HG03039 (cell line): ENCODE measurements at regions not wholly inside any gene's neighbourhood (a gene's known extent, or its start where the extent isn't known, plus 50 kb on each side); places are given as distances from the start of the nearest gene placed in this dataset.

Source experiments
- ATAC-seq: cut with Tn5 transposase; IDR thresholded peaks from one replicate; pipeline ENCODE4 v1.9.1; 2021; ENCODE audit warnings: mild to moderate bottlenecking, moderate library complexity; ENCODE audit not compliant: unreplicated experiment

DNA sequence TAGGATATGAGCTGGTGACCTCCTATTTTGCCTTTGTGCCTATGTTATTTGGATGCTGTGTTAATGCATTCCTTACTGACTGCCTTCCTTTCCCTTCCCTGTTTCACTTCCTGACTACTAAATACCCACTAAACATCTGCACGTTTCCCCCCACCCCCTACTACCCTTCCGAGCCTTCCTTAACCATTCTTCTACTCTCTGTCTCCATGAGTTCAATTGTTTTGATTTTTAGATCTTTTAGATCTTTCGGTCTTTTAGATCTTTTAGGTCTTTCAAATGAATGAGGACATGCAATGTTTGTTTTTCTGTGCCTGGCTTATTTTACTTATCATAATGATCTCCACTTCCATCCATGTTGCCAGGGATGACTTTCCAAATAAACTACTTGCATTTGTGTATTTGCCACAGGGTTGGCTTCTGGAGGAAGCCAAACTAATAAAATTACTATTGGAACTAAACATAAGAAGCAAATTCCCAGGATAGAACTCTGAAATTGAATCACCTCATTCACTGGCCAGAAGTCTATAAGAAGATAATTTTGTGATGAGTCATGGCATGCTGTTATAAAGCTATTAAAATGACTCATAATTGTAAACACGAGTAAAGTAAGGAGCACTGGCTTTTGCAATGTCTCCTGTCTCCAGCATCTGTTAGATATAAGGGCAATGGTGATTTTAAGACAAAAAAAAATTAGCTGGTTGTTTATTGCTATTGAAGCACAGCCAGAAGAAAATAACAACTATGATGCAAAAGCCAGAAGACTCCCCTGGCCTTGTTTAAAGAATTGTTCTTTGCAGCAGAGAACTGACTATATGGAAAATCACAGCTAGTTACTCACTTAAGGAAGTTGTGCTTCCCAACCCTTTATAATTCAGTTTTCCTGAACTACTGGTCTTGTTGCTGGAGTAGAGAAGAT, 586.3 kb downstream of the LRFN5 start:
- ATAC-seq = no peak

DNA sequence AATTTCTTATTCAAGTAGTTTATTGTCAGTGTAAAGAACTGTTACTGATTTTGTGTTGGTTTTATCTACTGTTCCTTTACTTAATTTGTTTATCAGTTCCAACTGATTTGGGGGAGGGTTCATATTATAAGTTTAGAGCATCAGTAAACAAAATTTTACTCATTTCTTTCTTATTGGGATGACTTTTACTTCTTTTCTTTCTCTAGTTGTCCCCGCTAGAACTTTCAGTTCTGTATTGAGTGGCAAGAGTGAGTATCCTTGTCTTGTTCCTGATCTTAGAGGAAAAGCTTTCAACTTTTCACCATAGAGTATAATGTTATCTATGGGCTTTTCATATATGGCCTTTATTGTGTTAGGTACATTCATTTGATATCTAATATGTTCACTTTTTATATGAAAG, 584.1 kb downstream of the LRFN5 start:
- ATAC-seq = no peak

DNA sequence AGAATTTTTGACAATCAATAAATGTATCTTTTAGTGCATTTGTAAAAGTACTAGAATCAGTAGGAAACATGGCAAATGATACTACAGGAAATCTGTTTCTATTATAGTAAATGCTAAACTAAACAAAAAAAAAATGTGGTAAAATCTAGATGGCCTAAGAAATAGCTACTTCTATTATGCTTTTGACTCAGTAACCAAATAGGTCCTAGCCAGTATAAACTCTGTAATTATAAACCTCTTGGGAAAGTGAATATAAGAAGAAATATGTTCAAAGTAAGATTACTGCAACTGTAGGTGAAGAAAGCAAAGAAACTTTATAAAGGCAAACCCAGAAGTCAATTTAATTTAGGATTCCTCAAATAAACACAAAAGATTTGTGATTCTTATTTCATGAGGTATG, 581.2 kb downstream of the LRFN5 start:
- ATAC-seq = no peak

DNA sequence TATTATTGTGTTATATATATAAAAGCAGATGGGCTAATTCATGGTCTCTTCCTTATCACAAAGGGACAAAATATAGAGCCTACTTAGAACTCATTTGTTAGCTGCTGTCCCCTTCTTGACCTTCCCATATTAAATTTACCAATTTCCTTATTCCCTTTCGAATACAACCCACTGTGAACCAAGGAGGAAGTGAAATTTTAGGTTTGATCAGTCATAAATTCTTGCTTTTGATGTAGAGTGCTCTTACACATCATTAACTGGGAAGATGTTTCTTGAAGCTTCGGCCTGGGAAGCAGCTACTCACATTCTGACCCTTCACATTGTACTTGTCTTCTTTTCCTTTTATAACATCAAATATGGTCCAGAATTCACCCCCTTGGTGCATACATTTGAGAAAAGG, 579.0 kb downstream of the LRFN5 start:
- no peak for ATAC-seq

DNA sequence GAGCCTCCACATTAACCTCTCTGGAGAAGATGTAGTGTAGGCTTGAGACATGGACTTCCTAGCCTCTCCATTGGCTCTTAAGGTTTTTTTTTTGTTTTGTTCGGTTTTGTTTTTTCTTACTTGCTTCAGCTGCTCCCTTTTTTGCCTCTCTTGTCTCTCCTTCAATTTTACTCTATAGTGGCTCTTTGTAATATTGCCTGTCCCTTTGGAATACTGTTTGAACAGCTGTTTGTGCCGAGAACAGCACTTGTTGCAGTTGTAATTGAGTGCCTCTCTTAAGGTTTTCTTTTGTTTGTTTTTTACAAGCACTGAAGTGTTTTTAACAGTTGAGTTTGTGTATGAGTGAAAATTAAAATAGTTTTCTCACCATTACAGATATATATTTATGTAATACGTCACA, 567.7 kb downstream of the LRFN5 start:
- no peak for ATAC-seq

DNA sequence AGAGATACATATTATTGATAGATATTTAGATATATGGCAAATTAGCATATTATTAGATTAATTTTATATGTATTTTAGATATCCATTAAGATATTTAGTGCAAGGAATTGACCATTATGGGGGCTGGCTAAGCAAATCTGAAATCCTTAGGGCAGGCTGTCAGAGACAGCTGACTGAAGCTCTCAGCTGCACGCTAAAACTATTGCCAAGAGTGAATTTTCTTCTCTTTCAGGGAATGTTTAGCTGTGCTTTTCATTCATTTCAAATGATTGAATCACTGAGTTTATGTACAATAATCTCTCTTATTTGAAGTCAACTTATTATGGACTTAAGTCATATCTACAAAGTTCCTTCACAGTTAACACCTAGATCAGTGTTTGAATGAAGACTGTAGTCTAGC, 566.5 kb downstream of the LRFN5 start:
- ATAC-seq = no peak

DNA sequence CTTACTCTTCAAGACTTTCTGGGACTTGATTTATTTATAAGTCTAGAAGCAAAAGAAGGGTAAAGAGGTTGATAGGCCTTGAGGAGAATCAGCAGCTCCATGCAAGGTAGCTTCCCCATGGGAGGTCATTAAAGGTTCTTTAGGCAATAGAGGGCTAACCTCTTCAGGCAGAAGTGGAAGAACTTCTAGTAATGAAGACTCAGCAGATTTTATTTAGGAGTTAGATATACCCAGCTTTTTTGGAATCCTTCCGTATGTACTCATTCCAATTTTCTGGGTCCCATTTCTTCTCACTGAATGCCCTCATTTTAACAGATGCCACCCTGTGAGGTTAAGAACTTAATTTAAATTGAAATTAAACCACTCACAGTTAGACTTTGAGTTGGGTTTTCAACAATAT, 565.6 kb downstream of the LRFN5 start:
- no peak for ATAC-seq

DNA sequence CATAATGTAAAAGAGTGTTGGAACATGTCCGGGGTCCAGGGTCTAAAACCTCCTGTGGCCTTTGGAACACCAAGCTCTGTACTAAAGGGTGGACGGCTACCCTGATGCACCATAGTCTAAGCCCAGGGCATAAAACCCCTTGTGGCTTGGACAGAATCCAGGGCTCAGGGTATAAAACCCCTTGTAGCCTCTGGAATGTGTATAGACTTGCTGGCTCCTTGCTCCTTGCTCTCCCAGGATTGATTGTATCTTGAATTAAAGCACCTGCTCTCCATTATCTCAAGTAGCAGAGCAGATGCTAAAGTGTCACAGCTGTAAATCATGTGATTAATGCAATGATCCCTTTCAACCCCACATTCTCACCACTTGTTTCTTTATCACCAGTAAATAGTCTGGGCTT, 556.5 kb downstream of the LRFN5 start:
- ATAC-seq = no peak

DNA sequence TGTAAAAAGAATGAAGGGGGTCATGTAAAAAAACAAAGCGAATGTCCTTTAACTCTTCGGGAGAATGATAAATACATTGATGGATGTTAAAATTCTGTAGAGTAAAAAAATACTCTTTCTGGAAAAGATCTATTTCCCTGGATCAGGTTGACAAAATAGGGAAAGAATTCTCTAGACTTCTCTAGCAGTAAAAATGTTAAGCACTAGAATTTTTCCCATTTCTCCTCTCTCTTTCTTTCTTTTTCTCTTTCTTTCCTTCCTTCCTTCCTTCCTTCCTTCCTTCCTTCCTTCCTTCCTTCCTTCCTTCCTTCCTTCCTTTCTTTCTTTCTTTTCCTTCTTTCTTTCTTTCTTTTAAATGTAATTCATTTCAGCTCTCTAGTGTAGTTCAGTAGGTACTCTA, 552.5 kb downstream of the LRFN5 start:
- ATAC-seq = no peak

DNA sequence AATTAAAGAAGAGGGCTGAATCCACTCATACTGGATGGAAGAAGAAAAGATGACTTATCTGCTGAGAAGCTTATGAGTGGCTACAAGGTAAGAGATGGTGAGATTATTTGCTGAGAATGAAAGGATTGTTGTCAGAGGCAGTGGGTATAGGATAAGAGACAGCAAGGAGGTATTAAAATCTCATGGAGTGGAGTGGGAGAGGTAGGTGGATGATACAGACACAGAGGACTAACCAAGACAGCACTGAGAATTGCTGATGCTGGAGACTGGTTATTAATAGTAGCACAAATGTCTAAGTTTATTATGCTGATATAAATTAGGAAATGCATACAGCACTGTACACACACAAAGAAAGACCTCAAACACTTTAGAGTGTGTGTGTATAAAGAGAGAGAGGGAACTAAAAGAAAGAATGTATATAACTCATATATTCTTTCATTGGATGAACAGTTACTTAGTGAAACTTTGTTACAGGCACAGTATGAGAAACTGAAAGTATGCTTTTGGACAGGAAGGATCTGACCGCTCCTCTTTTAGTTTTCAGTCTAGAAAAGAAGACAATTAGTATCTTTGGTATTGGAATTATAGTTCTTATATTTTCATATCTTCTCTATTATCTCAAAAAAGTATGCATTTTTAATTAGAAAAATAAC, 543.1 kb downstream of the LRFN5 start:
- ATAC-seq = no peak

DNA sequence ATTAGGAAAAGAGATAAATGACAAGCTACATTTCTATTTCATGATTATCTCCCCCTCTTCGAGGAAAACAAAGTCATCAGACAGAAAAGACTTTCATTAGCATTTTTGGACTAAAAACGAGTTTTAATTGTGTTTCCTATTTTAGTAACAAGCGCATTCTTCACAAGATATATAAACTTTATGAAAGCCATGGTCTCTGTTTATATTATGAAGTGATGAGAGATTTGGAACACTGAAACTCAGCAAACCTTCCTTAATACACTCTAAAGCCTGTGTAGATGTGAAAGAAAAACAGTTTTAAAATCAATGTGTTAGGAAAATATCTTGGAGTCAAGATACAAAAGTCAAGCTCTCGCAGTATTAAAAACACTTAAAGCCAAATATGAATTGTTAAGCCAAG, 539.1 kb downstream of the LRFN5 start:
- ATAC-seq = no peak

DNA sequence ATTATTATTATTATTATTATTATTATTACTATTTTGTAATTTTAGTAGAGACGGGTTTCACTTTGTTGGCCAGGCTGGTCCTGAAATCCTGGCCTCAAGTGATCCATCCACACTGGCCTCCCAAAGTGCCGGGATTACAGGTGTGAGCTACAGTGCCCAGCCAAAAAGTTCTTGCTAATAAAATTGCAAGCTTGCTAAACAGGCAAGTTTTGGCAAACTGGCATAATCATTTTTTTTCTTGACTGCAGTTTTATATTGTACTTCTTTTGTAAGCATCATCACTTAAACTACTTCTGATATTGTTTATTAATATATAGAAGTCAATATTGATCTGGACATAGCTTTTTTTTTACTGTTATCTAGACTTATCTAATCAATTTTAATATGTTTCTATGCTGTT, 536.4 kb downstream of the LRFN5 start:
- ATAC-seq = no peak

DNA sequence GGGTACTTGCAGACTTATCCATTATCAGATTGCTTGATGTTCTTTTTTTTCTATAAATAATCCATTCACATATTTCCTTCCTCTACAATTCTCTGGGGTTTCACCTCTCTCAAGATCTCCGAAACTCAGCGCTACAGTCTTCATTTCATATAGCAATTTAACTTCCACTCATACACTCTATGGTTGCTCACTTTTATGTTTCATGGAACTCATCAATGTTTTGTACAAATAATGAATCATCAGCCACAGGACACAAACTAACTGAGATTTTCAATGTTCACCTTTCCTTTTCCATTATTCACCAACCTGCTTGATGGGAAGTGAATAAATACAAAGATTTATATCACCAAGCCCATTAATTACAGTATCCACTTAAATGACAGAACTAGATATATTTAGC, 534.7 kb downstream of the LRFN5 start:
- no peak for ATAC-seq

DNA sequence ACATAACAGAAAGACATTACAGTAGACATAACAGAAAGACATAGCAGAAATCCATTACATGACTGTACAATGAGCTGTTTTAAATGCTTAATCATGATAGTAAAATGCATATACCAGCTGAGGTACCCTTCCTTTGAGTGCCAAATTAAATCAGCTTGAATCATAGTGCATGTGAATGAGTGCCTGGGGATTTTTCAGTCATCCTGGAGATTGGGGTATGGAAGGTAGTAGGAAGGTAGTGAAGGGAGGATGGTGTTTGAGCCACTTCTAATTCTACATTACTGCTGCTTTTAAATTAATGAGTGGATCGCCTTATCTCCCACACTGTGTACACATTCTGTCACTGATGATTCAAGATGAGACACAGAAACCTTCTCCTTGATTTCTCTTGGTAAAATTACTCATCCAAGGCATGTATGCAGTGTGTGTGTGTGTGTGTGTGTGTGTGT, 534.2 kb downstream of the LRFN5 start:
- no peak for ATAC-seq

DNA sequence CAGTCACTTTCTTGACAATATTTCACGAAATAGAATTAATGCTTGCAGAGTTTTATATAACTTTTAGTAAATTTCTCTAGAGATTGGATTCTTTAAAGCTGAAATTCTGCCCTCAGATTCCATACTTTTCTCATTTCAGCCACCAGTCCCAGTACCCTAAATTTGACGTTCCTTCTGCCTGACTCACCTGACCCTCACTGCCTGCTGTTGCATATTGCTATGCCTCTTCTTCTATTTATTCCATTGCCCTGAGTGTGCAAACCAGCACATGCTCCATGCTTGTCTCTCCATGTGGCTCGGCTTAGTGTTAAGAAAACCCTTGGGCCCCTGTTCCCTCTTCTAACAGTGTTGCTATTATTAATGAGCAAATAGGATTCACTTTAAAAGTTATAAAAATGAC, 533.3 kb downstream of the LRFN5 start:
- ATAC-seq = no peak

DNA sequence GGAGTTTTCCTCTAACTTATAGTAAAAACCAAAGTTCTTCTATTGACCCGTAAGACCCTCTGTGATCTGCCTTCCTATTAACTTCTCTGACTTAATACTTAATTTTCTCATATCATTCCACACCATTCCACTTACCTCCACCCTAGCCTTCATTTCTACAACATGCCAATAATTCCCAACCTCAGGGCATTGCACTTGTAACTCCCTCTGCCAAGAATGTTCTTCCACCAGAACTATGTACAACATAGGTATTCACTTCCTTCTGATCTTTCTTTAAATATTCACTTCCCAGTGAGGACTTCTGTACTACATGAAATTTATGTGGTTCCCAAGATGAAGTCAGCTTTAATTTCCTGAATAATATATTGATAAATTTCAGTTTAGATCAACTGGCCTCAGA, 531.7 kb downstream of the LRFN5 start:
- no peak for ATAC-seq

DNA sequence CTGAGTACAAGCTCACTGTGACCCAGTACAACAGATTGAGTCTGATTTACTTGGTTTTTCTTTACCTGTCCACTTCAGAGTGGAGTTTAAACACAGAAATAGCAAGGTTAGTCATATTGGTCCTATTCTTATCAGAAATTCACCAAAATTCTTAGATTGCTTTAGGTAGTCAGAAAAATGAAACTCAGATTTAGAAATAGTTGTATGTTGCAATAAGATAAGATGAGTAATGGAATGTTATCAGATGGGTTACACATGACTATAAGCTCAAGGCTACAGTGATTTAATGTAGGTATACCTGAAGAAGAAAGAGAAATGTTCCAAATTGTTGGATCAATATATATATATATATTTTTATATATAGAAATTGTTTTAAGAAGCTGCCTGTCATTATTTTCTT, 524.1 kb downstream of the LRFN5 start:
- ATAC-seq = no peak

DNA sequence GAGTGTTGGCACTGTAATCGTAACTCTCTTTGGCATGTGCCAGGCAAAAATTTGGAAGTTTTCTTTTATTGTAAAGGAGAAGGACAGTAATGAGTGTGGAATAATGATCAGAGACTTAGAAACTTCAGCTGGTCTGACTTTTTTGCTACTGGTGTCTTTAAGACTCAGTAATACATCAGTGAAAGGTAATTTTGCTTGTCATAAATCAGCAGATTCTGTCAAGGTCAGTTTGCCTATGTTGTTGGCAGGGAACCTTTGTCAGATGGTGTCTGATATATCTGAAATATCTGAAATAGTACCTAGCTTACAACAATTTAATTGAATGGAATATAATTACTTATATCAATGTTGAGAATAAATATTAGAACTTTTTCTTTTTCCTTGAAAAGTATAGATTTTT, 516.9 kb downstream of the LRFN5 start:
- ATAC-seq = no peak

DNA sequence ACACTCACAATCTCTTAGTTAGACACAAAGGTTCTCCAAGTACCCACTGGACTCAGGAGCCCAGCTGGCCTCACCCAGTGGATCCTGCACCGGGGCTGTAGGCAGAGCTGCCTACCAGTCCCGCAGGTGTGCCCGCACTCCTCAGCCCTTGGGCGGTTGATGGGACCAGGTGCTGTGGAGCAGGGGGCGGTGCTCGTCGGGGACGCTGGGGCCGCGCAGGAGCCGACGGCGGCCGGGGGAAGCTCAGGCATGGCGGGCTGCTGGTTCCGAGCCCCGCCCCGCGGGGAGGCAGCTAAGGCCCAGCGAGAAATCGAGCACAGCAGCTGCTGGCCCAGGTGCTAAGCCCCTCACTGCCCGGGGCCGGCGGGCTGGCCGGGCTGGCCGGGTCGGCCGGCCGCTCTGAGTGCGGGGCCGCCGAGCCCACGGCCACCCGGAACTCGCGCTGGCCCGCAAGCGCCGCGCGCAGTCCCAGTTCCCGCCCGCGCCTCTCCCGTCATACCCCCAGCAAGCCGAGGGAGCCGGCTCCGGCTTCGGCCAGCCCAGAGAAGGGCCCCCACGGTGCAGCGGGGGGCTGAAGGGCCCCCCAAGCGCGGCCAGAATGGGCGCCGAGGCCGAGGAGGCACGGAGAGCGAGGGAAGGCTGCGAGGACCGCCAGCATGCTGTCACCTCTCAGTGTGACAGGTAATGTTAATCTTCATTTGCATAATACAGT, 506.8 kb downstream of the LRFN5 start:
- ATAC-seq = no peak

DNA sequence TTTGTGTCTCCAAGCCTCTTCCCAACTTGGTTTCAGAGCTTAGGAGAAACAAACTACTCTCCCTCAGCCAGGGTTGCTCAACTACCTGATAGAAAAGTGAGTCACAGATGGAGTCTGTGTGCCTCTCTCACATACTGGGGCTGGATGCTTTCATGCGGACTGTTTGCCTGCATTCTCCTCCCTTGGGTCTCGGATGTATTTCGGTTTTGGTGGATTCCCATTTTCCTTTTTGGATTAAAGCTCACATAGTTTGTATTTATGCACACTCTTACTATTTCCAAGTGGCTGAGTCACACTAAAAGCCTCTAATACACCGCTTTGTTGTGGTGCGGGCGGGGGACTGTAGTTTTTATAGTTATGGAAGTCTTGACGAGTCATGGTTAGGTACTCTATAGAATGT, 505.4 kb downstream of the LRFN5 start:
- no peak for ATAC-seq

DNA sequence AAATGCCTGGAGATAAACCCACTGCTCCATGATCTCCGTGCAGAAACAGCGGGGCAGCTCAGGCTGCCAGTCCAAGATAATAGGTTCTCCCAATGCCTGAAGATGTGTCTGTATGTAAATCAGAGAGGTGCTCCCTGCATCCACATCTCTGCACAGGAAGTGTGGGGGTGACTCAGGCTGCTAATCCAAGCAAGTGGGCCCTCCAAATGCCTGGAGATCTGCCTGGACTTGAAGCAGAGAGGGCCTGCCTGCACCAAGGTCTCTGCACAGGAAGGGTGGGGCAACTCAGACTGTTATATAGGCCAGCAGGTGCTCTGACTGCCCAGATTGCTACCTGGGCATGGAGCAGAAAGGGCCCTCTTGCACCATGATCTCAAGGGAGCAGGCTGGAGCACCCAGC, 504.7 kb downstream of the LRFN5 start:
- no peak for ATAC-seq

DNA sequence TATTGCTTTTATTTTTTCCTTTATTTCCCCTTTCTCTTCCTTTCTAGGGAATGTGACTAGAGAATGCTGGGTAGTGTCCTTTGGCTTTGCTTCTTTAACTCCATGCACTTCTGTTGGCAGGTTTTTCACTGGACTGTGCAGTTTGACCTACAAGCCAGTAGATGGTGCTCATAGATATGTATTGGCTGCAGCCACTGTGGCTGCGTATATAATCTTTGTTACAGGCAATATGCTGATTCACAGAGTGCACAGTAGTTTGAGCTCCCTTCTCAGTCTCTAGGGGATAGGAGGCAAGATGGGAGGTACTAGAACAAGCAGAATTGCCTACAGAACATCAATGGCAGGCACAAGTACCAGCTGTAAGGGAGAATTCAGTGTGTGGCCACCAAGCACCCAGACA, 503.5 kb downstream of the LRFN5 start:
- ATAC-seq = peak; percentile 65
